SW480 (cell line): ENCODE measurements at regions not wholly inside any gene's neighbourhood (a gene's known extent, or its start where the extent isn't known, plus 50 kb on each side); places are given as distances from the start of the nearest gene placed in this dataset.
"Not testable (repeated sequence)": the region's sequence is repeated elsewhere in the genome, so short reads cannot be mapped to it uniquely, and the experiment has no call there.

Experiments
- DNase-seq: peaks from one replicate; pipeline ENCODE4 v3.0.0-alpha.2; 2016; ENCODE audit warnings: low spot score

- DNase-seq = peak; percentile 8
These were observed 233.0 kb upstream of the KCNMB2 start for GRCh38 chr3:178302966-178303930.

GRCh38 chr3:178304758-178305467 lies 231.3 kb upstream of the KCNMB2 start:
- DNase-seq = no peak

DNA sequence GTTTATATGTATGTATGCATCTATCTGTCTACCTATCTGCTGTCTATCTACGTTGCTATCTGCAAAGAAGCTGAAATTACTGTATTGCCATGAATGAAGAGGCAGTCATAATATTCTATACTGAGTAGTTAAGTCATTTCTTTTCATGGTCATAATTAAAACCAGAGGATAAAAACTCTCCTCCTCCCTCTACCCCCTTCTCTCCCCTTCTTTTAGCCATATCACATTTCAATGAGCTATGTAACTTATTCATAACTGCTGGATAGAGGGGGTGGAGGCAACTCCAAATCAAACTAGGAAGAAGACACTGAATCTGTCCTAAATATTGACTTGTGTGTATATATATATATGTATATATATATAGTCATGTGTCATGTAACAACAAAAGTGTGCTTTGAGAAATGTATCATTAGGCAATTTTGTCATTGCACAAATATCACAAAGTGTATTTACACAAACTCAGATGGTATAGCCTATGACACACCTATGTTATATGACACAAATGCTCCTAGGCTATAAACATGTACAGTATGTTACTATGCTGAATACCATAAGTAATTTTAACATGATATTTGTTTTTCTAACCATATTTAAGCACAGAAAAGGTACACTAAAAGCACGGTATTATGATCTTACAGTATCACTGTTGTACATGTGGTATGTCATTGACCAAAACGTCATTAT lies 229.7 kb upstream of the KCNMB2 start:
- DNase-seq = no peak

DNA sequence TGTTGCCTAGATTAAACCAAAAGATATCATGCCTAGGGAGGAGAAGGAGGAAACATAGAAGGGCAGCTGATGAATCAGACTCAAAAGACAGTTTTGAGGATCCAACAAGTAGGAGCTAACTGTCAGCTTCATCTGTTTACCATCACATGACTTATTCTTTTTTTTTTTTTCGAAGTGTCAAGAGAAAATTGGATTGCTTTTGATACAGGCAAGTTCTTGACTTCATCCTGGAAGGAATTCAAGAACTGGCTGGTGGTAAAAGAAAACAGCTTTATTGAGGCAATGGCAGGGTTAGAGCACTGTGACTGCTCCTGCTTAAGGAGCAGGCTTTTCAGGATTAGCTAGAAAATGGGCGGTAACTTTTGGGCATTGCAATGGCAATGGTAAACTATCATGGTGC lies 227.5 kb upstream of the KCNMB2 start:
- DNase-seq = no peak

DNA sequence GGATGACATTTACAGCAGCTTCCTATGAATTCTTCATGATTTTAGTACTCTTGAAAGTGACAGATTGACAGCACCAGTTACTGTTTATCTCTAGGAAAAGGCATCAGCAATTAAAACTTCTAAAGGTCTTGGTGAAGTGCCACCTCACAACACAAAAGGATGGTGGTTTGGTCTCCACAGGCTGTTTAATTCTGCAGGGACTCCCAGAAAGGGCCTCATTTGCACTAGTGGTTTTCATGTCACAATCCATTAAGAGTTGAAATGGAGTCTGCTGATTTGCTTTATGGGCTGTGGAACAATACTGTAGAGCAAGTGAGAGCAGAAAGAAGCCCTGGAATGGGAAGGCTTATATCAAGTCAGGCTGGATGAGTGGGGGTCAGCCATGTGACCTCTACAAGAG lies 225.3 kb upstream of the KCNMB2 start:
- DNase-seq = no peak

DNA sequence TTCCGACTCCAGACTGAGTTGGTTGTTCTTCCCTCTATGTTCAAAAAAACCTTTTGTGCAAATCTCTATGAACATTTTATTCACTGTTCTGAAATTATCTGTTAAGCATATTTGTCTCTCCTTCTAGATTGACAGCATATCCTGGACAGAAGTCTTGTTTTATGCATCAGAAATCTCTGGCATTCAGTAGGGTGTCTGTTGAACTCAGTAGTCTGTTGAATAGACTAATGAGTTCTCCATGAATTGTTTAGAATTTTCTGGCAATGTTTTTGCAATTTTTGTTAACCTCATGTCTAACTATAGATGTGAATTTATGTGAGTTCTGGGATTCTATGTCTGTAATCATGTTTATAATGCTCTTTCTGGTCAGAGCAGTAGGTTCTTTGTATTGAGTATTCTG lies 222.5 kb upstream of the KCNMB2 start:
- DNase-seq = no peak

GRCh38 chr3:178318340-178318739 lies 217.9 kb upstream of the KCNMB2 start:
- DNase-seq = no peak

DNA sequence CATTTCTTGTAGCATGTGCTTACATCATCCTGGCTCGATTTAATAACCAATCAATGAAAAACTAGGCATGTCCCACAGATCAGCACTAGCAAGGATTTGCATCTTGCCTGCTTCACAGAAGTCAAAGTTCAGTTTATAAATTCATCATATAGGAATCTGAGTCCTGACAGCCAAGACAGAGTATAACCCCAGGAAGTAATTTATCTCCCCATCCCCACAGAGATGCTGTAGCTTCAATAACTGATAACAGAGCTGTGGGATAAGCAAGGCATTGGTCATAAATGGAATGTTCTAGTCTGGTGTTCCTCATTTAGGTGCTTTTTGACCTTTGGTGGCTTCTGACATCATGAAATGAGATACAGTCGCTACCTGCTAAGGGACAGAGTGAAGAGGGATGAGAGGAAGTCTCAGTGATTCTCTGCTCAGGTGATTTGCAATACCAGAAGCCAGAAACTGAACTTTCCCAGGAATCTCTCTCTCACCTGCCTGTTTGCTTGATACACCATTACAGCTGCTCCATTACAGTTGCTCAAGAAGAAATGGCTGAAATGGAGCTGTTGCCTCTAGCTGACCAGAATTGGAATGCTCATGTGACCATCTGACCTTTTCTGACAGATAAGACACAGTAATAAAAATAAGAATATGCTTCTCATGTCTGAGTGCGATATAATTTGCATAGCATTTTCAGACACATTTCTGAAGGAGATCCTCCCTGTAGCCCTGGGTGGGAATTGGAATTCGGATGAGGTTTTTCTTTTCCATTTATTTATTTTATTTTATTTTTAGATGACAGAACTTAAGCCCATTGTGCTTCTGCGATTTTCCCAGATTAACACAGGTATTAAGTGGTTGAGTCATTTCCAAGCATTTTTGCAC lies 217.1 kb upstream of the KCNMB2 start:
- no peak for DNase-seq

DNA sequence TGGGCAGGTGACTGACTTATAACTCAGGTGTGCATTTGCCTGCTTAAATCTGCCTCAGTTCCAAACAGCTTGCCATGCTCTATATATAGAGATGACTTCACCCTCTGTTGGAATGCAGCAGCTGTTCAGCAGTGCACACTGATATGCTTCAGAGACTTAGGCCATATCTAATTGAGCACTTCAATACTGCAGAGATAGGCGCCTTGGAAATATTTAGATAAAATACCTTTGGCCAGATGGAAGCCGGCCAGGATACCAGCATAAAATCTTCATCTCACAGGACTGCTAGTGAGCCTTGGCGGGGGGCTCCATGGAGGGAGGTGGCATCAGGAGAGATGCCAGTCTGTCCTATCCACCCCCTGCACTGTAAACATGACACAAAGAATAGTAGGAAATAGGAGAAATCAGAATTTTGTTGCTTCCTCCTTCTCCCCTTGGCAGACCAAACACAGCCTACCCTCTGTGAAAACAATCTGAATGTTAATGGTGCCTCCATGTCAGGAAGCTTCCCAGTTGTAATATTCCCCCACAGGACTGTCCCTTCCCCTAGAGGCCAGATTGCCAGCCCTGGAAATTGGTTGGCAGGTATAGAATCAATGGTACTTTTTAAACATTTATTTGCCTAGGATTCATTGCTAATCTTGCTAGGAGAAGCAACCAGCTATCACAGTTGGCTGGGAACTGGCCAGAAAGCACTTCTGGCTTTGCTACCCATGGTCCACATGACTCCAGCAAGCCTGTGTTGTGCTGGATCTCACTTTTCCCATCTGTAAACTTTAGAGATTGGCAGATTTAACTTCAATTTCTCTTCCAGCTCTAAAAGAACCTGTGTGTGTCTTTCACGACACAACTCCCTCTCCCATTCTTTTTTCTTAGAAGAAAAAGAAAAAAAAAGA lies 215.5 kb upstream of the KCNMB2 start:
- peak; percentile 29 for DNase-seq

GRCh38 chr3:178324356-178324755 lies 211.9 kb upstream of the KCNMB2 start:
- no peak for DNase-seq

GRCh38 chr3:178325330-178325729 lies 210.9 kb upstream of the KCNMB2 start:
- DNase-seq = peak; percentile 12

- no peak for DNase-seq
These were observed 206.3 kb upstream of the KCNMB2 start for GRCh38 chr3:178329936-178330335.

DNA sequence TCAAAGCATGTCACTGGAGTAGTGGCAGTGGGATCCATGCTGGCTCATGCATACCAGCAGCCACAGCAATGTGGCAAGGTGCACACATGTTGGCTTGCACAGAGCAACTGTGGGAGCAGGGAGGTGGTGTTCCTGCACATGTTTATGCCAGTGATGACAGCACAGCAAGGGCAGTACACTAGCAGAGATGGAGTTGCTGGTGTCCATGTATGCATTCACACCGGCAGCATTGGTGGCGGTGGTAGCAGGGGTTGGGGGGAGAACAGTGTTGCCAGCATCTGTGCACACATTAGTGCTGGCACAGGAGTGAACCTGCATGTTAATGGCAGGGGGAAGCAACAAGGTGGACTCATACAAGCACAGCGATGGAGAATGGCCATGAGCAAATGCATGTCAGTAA lies 202.0 kb upstream of the KCNMB2 start:
- no peak for DNase-seq

GRCh38 chr3:178336336-178336735 lies 199.9 kb upstream of the KCNMB2 start:
- no peak for DNase-seq

DNA sequence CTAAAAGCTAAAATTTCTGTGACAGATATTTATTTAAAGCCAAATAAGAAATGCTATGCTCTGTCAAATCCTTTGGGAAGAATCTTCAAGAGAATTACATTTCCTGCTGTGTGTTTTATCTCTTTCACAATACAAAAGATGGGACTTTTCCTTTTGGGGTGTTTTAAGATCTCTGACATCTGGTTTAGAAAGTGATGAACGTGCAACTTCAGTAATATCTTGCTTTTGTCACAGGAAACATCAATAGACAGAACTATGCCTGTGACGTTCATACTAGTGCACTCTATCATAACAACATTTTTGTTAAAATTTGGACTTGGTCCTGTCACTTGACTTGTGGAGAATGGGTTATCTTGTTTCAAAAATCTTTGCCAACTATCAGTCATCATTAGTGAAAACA lies 195.7 kb upstream of the KCNMB2 start:
- DNase-seq = no peak

GRCh38 chr3:178341636-178342035 lies 194.6 kb upstream of the KCNMB2 start:
- DNase-seq = no peak

DNA sequence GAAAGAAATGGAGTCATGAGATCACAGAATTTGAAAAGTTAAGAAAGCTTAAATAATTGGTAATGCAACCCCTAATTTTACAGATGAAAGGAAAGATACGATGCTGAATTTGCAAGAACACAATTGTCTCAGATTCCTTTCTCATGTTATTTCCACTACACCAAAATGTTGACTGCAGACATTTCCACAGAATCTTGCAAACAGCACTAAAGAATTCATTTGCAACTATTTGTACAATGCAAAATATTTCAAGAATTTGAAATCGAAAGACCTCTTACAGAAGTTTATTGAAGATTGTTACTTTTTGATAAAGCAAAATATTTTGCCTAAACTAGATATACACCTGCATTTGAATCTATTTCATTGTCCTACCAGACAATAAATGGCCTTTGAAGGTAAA lies 194.1 kb upstream of the KCNMB2 start:
- DNase-seq = no peak

GRCh38 chr3:178343433-178344038 lies 192.7 kb upstream of the KCNMB2 start:
- no peak for DNase-seq

DNA sequence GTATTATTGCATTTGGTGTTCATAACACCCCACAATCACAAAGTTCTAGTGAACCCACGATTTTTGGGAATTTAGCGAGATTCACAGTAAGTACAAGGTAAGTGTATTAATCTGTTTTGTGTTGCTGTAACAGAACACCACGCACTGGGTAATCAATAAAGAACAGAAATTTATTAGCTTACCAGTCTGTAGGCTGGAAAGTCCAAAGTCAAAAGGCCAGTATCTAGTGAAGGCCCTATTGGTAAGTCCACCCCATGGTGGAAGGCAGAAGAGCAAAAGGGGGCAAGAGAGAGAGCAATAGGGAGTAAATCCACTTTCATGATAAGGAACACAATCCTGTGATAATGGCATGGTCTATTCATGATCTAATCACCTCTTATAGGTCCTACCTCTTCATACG lies 190.3 kb upstream of the KCNMB2 start:
- DNase-seq = no peak

DNA sequence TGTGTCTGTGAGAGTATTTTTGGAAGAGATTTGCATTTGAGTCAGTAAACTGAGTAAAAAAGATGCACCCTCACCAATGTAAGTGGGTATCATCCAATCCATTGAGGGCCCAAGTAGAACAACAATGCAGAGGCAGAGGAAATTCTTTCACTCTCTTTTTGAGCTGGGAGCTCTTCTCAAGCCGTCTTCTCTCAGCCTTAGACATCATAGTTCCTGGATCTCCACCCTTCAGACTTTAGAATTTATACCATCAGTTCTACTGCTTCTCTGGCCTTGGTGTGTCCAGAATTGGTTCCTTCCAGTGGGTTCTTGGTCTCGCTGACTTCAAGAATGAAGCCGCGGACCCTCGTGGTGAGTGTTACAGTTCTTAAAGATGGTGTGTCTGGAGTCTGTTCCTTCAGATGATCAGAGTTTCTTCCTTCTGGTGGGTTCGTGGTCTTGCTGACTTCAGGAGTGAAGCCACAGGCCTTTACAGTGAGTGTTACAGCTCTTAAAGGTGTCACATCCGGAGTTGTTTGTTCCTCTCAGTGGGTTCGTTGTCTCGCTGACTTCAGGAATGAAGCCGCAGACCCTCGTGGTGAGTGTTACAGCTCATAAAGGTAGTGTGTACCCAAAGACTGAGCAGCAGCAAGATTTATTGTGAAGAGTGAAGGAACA lies 187.5 kb upstream of the KCNMB2 start:
- DNase-seq = not testable (repeated sequence)
